ENCODE measurements at regions not wholly inside any gene's neighbourhood (a gene's known extent, or its start where the extent isn't known, plus 50 kb on each side); places are given as distances from the start of the nearest gene placed in this dataset.

GRCh38 chr3:188054541-188054940, 99.4 kb upstream of the LPP start:
- TF ChIP-seq, protein P1, sequence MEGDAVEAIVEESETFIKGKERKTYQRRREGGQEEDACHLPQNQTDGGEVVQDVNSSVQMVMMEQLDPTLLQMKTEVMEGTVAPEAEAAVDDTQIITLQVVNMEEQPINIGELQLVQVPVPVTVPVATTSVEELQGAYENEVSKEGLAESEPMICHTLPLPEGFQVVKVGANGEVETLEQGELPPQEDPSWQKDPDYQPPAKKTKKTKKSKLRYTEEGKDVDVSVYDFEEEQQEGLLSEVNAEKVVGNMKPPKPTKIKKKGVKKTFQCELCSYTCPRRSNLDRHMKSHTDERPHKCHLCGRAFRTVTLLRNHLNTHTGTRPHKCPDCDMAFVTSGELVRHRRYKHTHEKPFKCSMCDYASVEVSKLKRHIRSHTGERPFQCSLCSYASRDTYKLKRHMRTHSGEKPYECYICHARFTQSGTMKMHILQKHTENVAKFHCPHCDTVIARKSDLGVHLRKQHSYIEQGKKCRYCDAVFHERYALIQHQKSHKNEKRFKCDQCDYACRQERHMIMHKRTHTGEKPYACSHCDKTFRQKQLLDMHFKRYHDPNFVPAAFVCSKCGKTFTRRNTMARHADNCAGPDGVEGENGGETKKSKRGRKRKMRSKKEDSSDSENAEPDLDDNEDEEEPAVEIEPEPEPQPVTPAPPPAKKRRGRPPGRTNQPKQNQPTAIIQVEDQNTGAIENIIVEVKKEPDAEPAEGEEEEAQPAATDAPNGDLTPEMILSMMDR (IDR thresholded peaks at IDR 0.05; ENCODE audit: insufficient read depth, low read depth, low read length): no peak
- H3K4me3 ChIP-seq (ENCODE audit: low read depth, low read length): no peak overlapping the region
- no peak for DNase-seq (ENCODE audit: low read depth)

GRCh38 chr3:188055388-188055787, 98.6 kb upstream of the LPP start:
- TF ChIP-seq, protein P1 (IDR thresholded peaks at IDR 0.05; ENCODE audit: insufficient read depth, low read depth, low read length): no peak
- no peak for DNase-seq (ENCODE audit: low read depth)
- no peak overlapping the region for H3K4me3 ChIP-seq (ENCODE audit: low read depth, low read length)

- TF ChIP-seq, protein P1 (IDR thresholded peaks at IDR 0.05; ENCODE audit: insufficient read depth, low read depth, low read length): no peak
- DNase-seq (ENCODE audit: low read depth): no peak
- H3K4me3 ChIP-seq (ENCODE audit: low read depth, low read length): no peak overlapping the region
These were observed 96.8 kb upstream of the LPP start for GRCh38 chr3:188057124-188057523.

DNA sequence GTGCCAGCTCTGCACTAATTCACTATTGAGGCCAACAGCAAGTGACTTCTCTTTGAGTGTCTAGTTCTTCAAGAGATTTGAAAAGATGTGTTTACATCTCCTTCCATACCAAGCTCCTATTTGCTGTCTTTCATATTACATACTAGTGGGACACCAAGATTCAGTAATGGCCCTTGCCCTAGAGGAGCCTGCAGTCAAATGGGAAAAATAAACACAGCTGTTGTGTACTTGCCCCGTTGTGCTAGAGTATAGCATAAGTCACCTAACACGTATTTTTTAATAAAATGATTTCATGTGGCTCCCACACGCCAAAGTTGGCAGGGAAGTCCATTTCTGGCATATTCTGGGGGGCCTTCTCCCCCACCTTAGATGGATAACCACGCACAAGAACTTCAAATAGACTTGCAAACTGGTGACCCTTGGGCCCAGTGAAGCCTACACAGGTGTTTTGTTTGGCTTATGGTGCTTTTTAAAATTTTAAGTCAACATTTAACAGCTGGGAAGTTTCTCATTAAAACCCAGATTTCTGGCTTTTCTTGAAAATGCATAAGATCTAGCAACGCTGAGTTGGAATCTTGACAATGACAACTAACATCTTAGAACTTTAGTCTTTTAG, 95.3 kb upstream of the LPP start:
- no peak for DNase-seq (ENCODE audit: low read depth)
- TF ChIP-seq, protein P1 (IDR thresholded peaks at IDR 0.05; ENCODE audit: insufficient read depth, low read depth, low read length): no peak
- no peak overlapping the region for H3K4me3 ChIP-seq (ENCODE audit: low read depth, low read length)

DNA sequence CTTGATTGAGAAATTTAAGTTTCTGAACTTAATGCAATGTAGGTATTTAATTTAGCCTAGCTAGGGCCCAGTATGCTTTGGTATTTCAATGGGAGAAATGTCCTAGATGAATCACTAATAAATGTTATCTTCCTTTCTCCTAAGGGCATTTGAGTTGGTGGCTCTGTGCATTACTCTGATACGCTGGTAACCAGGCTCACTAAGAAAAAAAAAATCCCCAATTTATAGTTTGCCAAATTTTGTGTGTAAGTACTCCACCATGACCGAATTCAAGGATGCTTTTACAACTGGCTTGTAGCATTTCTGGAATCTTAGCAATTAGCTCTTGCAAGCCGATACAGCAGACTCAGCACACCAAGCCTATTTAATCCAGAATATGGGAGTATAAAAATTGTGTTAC, 94.6 kb upstream of the LPP start:
- TF ChIP-seq, protein P1 (IDR thresholded peaks at IDR 0.05; ENCODE audit: insufficient read depth, low read depth, low read length): no peak
- H3K4me3 ChIP-seq (ENCODE audit: low read depth, low read length): no peak overlapping the region
- no peak for DNase-seq (ENCODE audit: low read depth)

DNA sequence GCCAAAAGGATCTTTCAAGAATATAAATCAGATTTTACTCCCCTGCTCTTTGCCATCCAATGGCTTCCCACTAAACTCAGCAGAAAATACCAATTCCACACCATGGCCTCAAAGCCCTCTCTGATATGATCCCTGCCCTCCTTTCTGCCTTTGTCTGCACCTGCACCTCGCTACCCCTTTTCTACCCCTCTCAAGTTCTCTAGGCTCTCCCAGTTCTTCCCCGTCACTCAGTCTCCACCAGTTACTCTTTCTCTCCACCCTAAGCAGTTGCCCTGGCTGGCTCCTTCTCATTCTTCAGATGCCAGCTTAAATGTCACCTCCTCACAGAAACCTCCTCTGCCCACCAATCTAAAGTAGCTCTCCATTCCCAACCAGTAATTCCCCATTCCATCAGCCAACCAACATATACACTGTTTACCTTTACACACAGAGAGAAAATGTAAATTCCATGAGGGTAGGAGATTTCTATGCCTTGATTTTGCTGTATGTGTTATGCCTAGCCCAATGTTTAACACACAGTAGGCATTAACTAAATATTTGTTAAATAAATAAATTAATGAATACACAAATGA, 93.6 kb upstream of the LPP start:
- TF ChIP-seq, protein P1 (IDR thresholded peaks at IDR 0.05; ENCODE audit: insufficient read depth, low read depth, low read length): no peak
- no peak overlapping the region for H3K4me3 ChIP-seq (ENCODE audit: low read depth, low read length)
- no peak for DNase-seq (ENCODE audit: low read depth)

Measured in fibroblast of villous mesenchyme (primary cell).